WTC11 (cell line): ENCODE measurements at regions not wholly inside any gene's neighbourhood (a gene's known extent, or its start where the extent isn't known, plus 50 kb on each side); places are given as distances from the start of the nearest gene placed in this dataset.
A peak's percentile ranks its signal among the peaks of the same experiment; 100 is the strongest.

Experiments used
- ATAC-seq: fragments of 200-7000 bp; cut with Tn5 transposase; 2 replicates; pipeline ENCODE4 v1.10.0; 2021; ENCODE audit warnings: mild to moderate bottlenecking, moderate library complexity
- CTCF ChIA-PET: fragments of 300-600 bp; sonication (Branson Sonifier 250); formaldehyde crosslinking; loops from one replicate; lab custom pipeline; 2021; ENCODE audit warnings: antibody characterized with exemption; lab: Charles Lee
- POLR2A ChIA-PET: fragments of 350-600 bp; sonication (Branson Sonifier 250); formaldehyde crosslinking; loops from one replicate; lab custom pipeline; 2021; ENCODE audit warnings: antibody characterized with exemption; lab: Charles Lee
- DNase-seq: peaks from one replicate; pipeline ENCODE4 v3.0.0; 2021; ENCODE audit warnings: low spot score
- H3K27ac Mint-ChIP-seq: 2 replicates; pipeline ENCODE4 v1.8.0; 2021; ENCODE audit warnings: mixed read lengths
- H3K27me3 Mint-ChIP-seq: 2 replicates; pipeline ENCODE4 v1.8.0; 2021; ENCODE audit warnings: low read depth, mild to moderate bottlenecking, moderate library complexity, mixed read lengths
- H3K36me3 Mint-ChIP-seq: 2 replicates; pipeline ENCODE4 v1.8.0; 2021; ENCODE audit warnings: mixed read lengths
- H3K4me1 Mint-ChIP-seq: 2 replicates; pipeline ENCODE4 v1.8.0; 2022; ENCODE audit warnings: mixed read lengths
- H3K4me3 Mint-ChIP-seq: 2 replicates; pipeline ENCODE4 v1.8.0; 2021; ENCODE audit warnings: mild to moderate bottlenecking, moderate library complexity, mixed read lengths
- H3K9me3 Mint-ChIP-seq: 2 replicates; pipeline ENCODE4 v1.8.0; 2021; ENCODE audit warnings: mixed read lengths
- FOXJ3 ChIP-seq: sonication (generic); formaldehyde crosslinking; IDR thresholded peaks from 2 replicates; pipeline ENCODE4 v1.9.0; 2021; ENCODE audit warnings: missing genetic modification reagents, mild to moderate bottlenecking, borderline replicate concordance
- GRHL2 ChIP-seq: fragments of 250-450 bp; sonication (Bioruptor Pico); IDR thresholded peaks from 2 replicates; pipeline ENCODE4 v1.8.0; 2022; ENCODE audit warnings: mild to moderate bottlenecking, moderate library complexity; ENCODE audit not compliant: insufficient replicate concordance, severe bottlenecking
- JUN ChIP-seq: sonication (generic); formaldehyde crosslinking; IDR thresholded peaks from 2 replicates; pipeline ENCODE4 v1.8.0; 2023; ENCODE audit warnings: mild to moderate bottlenecking, missing genetic modification reagents
- KAT7 ChIP-seq: sonication (generic); formaldehyde crosslinking; IDR thresholded peaks from 2 replicates; pipeline ENCODE4 v1.8.1; 2023; ENCODE audit warnings: missing genetic modification reagents, mild to moderate bottlenecking, borderline replicate concordance
- NFATC4 ChIP-seq: fragments of 250-450 bp; sonication (Bioruptor Pico); IDR thresholded peaks from 2 replicates; pipeline ENCODE4 v1.9.0; 2021; ENCODE audit warnings: mild to moderate bottlenecking
- RELA ChIP-seq: sonication (generic); formaldehyde crosslinking; IDR thresholded peaks from 2 replicates; pipeline ENCODE4 v1.8.1; 2022; ENCODE audit warnings: missing genetic modification reagents, mild to moderate bottlenecking, borderline replicate concordance
- SMAD3 ChIP-seq: sonication (generic); formaldehyde crosslinking; IDR thresholded peaks from 2 replicates; pipeline ENCODE4 v1.8.0; 2022; ENCODE audit warnings: missing genetic modification reagents, mild to moderate bottlenecking, borderline replicate concordance
- SMAD4 ChIP-seq: sonication (generic); formaldehyde crosslinking; IDR thresholded peaks from 2 replicates; pipeline ENCODE4 v1.8.0; 2022; ENCODE audit warnings: mild to moderate bottlenecking, missing genetic modification reagents
- TEAD1 ChIP-seq: sonication (generic); formaldehyde crosslinking; IDR thresholded peaks from 2 replicates; pipeline ENCODE4 v1.8.0; 2022; ENCODE audit warnings: mild to moderate bottlenecking, missing genetic modification reagents
- TP53 ChIP-seq: sonication (generic); formaldehyde crosslinking; IDR thresholded peaks from 2 replicates; pipeline ENCODE4 v1.8.1; 2023; ENCODE audit warnings: mild to moderate bottlenecking, missing genetic modification reagents
- ZNF138 ChIP-seq: sonication (generic); formaldehyde crosslinking; conservative IDR thresholded peaks from 2 replicates; pipeline ENCODE4 v1.8.1; 2022; ENCODE audit warnings: mild to moderate bottlenecking, moderate library complexity, missing genetic modification reagents
- ZNF396 ChIP-seq: fragments of 250-450 bp; sonication (Bioruptor Pico); IDR thresholded peaks from 2 replicates; pipeline ENCODE4 v1.8.0; 2021; ENCODE audit warnings: mild to moderate bottlenecking, moderate library complexity, borderline replicate concordance
- ZNF671 ChIP-seq: fragments of 250-450 bp; sonication (Bioruptor Pico); IDR thresholded peaks from 2 replicates; pipeline ENCODE4 v1.8.0; 2021; ENCODE audit warnings: mild to moderate bottlenecking
- TF ChIP-seq, protein P1 (sequence below): fragments of 250-450 bp; sonication (Bioruptor Pico); IDR thresholded peaks from 2 replicates; pipeline ENCODE4 v1.9.0; 2021; ENCODE audit warnings: mild to moderate bottlenecking
- TF ChIP-seq, protein P2 (sequence below): sonication (generic); formaldehyde crosslinking; conservative IDR thresholded peaks from 2 replicates; pipeline ENCODE4 v1.8.1; 2023; ENCODE audit warnings: mild to moderate bottlenecking, low read depth, missing genetic modification reagents, moderate library complexity
- TF ChIP-seq, protein P3 (sequence below): sonication (generic); formaldehyde crosslinking; IDR thresholded peaks from 2 replicates; pipeline ENCODE4 v1.8.1; 2023; ENCODE audit warnings: mild to moderate bottlenecking, missing genetic modification reagents, moderate library complexity
- TF ChIP-seq, protein P4 (sequence below): sonication (generic); formaldehyde crosslinking; IDR thresholded peaks from 2 replicates; pipeline ENCODE4 v1.8.1; 2023; ENCODE audit warnings: mild to moderate bottlenecking, missing genetic modification reagents, borderline replicate concordance
- TF ChIP-seq, protein P5 (sequence below): fragments of 200-600 bp; IDR thresholded peaks from 2 replicates; pipeline ENCODE4 v1.8.0; 2022; ENCODE audit warnings: antibody characterized with exemption

DNA sequence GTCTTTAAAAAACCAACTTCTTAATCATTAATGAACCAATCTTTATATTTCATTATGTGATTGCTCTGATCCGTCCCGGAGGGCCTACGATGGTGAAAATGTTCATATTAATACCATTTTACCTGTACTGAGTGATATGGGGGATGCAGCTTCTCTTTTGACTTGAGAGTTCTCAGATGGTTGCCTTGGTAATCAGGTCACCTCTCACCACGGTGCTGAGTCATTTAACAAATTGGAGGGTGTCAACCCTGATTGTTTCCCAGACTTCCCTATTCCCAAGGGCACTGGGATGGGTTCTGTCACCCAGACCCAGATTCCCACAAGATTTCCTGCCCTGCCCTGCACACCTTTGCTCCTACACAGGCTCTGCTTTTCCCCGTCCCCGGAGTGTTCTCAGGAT, 128.5 kb upstream of the TMTC4 start:
- POLR2A ChIA-PET = no interaction called here
- CTCF ChIA-PET = no interaction called here
- Mint-ChIP-seq H3K27ac (no peak overlapping the region), H3K4me1 (peaks cover 29% of the 10 kb centered on the region), H3K27me3 (no peaks in the 10 kb centered on the region), H3K4me3 (no peak overlapping the region), H3K9me3 (peaks cover 11% of the 10 kb centered on the region), H3K36me3 (no peaks in the 10 kb centered on the region)
- TF ChIP-seq KAT7 (CRISPR knock-in tag) (no peak), GRHL2 (no peak), JUN (CRISPR knock-in tag) (no peak), RELA (CRISPR knock-in tag) (no peak), FOXJ3 (no peak), ZNF138 (CRISPR knock-in tag) (no peak)
- TF ChIP-seq, protein P1, sequence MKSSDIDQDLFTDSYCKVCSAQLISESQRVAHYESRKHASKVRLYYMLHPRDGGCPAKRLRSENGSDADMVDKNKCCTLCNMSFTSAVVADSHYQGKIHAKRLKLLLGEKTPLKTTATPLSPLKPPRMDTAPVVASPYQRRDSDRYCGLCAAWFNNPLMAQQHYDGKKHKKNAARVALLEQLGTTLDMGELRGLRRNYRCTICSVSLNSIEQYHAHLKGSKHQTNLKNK (CRISPR knock-in tag) = no peak
- ATAC-seq (no peak), DNase-seq (no peak)

DNA sequence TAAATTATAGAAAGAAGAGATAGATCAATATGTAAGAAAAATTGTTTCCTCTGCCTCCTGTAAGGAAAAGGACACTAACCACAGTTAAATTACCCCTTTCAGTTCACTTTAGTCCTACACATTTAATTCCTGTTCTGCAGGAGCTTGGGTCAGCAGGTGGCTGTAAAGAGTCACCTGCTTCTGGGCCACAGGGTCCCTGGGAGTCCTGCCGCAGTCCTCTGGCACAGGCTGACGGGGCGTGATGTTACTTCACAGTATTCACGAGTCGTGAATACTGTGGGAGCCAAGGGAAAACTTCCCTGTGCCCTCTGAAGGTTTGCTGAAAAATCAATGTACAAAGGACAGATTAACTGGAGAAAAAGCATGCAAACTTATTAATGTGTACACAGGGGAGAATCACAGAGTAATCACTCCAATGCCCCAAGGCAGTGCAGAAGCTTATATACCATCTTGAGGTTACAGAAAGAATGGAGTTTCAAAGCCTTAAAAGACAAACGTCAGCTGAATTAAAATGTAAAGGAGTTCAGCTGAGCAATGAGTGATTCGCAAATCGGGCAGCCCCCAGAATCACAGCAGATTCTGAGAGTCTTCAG, 125.8 kb upstream of the TMTC4 start:
- Mint-ChIP-seq H3K27ac (no peak overlapping the region), H3K27me3 (no peaks in the 10 kb centered on the region), H3K9me3 (peaks cover 29% of the 10 kb centered on the region), H3K4me3 (no peak overlapping the region), H3K36me3 (peaks cover 10% of the 10 kb centered on the region), H3K4me1 (peaks cover 41% of the 10 kb centered on the region)
- no peak for TF ChIP-seq TEAD1
- TF ChIP-seq, protein P2, sequence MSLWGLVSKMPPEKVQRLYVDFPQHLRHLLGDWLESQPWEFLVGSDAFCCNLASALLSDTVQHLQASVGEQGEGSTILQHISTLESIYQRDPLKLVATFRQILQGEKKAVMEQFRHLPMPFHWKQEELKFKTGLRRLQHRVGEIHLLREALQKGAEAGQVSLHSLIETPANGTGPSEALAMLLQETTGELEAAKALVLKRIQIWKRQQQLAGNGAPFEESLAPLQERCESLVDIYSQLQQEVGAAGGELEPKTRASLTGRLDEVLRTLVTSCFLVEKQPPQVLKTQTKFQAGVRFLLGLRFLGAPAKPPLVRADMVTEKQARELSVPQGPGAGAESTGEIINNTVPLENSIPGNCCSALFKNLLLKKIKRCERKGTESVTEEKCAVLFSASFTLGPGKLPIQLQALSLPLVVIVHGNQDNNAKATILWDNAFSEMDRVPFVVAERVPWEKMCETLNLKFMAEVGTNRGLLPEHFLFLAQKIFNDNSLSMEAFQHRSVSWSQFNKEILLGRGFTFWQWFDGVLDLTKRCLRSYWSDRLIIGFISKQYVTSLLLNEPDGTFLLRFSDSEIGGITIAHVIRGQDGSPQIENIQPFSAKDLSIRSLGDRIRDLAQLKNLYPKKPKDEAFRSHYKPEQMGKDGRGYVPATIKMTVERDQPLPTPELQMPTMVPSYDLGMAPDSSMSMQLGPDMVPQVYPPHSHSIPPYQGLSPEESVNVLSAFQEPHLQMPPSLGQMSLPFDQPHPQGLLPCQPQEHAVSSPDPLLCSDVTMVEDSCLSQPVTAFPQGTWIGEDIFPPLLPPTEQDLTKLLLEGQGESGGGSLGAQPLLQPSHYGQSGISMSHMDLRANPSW (CRISPR knock-in tag) = no peak
- DNase-seq (no peak), ATAC-seq (peak; percentile 48)
- ChIA-PET CTCF (interaction anchor here (1.1 to 1.5 kb wide), 3 partner anchors 28 to 328 kb away, joined by 3 to 5 read pairs (median 4); no protein-coding TSS in a partner anchor), POLR2A (no interaction called here)

DNA sequence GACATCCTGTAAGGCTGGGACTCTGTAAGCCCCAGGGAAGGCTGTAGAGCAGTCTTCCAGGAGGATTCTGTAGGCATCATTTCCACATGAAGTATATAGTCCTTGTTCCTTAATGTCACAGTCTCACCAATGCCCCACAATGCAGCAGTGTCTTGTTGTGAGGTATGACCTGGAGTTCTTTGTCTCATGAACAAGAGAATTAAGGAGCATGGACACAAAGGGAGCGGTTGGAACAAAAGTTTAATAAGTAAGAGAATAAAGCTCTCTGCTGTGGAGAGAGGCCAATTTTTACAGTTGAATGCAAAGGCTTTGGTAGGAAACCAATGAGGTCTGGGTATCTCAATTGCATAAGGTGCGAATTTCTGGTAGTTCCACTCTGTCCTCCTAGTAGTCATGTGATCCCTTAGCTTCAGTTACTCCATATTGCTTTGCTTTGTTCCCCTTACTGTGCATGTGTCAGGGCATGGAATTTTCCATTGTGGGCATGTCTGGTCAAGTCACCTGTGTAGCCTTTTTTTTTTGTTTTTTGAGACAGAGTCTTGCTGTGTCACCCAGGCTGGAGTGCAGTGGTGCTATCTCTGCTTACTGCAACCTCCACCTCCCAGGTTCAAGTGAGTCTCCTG, 124.3 kb upstream of the TMTC4 start:
- ChIA-PET POLR2A (no interaction called here), CTCF (no interaction called here)
- TF ChIP-seq, protein P3, sequence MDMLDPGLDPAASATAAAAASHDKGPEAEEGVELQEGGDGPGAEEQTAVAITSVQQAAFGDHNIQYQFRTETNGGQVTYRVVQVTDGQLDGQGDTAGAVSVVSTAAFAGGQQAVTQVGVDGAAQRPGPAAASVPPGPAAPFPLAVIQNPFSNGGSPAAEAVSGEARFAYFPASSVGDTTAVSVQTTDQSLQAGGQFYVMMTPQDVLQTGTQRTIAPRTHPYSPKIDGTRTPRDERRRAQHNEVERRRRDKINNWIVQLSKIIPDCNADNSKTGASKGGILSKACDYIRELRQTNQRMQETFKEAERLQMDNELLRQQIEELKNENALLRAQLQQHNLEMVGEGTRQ (CRISPR knock-in tag) = 0 out of 2 replicates have a peak, but pooled peaks have one; percentile 20
- no peak for TF ChIP-seq ZNF396 (CRISPR knock-in tag)
- H3K4me3 Mint-ChIP-seq = no peak overlapping the region
- no peaks in the 10 kb centered on the region for H3K27me3 Mint-ChIP-seq
- H3K4me1 Mint-ChIP-seq = peaks cover 41% of the 10 kb centered on the region
- H3K9me3 Mint-ChIP-seq = peaks cover 43% of the 10 kb centered on the region
- H3K27ac Mint-ChIP-seq = no peak overlapping the region
- DNase-seq = no peak
- peaks cover 23% of the 10 kb centered on the region for H3K36me3 Mint-ChIP-seq
- ATAC-seq = no peak

DNA sequence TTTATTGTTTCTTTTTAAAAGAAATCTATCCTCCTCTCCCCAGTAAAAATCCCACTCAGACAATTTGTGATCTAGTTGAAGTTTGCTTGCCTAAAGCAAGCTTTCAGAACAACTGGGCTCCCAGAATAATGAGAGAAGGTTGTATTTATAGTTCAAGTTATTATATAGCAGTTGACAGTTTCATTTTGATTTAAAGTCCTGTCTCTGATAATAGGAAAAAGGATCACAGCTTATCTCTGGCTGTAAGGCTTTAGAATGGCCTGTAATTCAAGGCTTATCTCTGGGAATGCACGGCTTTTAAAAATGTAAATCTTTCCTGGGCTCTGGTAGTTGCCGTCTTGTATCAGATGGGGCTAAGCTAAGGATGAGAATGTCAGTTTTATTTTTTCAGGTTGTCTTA, 123.3 kb upstream of the TMTC4 start:
- ATAC-seq (no peak), DNase-seq (no peak)
- no peak overlapping the region for H3K4me3 Mint-ChIP-seq
- H3K27me3 Mint-ChIP-seq = 0 out of 2 replicates have a peak, but pooled peaks cover 3% of the 10 kb centered on the region
- H3K4me1 Mint-ChIP-seq = peaks cover 41% of the 10 kb centered on the region
- ChIA-PET CTCF (no interaction called here), POLR2A (no interaction called here)
- no peak overlapping the region for H3K27ac Mint-ChIP-seq
- H3K9me3 Mint-ChIP-seq = peaks cover 46% of the 10 kb centered on the region
- H3K36me3 Mint-ChIP-seq = peaks cover 32% of the 10 kb centered on the region
- no peak for TF ChIP-seq SMAD3 (CRISPR knock-in tag)
- TF ChIP-seq TP53 (CRISPR knock-in tag) = no peak
- TF ChIP-seq ZNF671 (CRISPR knock-in tag) = no peak
- TF ChIP-seq, protein P4, sequence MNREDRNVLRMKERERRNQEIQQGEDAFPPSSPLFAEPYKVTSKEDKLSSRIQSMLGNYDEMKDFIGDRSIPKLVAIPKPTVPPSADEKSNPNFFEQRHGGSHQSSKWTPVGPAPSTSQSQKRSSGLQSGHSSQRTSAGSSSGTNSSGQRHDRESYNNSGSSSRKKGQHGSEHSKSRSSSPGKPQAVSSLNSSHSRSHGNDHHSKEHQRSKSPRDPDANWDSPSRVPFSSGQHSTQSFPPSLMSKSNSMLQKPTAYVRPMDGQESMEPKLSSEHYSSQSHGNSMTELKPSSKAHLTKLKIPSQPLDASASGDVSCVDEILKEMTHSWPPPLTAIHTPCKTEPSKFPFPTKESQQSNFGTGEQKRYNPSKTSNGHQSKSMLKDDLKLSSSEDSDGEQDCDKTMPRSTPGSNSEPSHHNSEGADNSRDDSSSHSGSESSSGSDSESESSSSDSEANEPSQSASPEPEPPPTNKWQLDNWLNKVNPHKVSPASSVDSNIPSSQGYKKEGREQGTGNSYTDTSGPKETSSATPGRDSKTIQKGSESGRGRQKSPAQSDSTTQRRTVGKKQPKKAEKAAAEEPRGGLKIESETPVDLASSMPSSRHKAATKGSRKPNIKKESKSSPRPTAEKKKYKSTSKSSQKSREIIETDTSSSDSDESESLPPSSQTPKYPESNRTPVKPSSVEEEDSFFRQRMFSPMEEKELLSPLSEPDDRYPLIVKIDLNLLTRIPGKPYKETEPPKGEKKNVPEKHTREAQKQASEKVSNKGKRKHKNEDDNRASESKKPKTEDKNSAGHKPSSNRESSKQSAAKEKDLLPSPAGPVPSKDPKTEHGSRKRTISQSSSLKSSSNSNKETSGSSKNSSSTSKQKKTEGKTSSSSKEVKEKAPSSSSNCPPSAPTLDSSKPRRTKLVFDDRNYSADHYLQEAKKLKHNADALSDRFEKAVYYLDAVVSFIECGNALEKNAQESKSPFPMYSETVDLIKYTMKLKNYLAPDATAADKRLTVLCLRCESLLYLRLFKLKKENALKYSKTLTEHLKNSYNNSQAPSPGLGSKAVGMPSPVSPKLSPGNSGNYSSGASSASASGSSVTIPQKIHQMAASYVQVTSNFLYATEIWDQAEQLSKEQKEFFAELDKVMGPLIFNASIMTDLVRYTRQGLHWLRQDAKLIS (CRISPR knock-in tag) = no peak
- TF ChIP-seq, protein P5, sequence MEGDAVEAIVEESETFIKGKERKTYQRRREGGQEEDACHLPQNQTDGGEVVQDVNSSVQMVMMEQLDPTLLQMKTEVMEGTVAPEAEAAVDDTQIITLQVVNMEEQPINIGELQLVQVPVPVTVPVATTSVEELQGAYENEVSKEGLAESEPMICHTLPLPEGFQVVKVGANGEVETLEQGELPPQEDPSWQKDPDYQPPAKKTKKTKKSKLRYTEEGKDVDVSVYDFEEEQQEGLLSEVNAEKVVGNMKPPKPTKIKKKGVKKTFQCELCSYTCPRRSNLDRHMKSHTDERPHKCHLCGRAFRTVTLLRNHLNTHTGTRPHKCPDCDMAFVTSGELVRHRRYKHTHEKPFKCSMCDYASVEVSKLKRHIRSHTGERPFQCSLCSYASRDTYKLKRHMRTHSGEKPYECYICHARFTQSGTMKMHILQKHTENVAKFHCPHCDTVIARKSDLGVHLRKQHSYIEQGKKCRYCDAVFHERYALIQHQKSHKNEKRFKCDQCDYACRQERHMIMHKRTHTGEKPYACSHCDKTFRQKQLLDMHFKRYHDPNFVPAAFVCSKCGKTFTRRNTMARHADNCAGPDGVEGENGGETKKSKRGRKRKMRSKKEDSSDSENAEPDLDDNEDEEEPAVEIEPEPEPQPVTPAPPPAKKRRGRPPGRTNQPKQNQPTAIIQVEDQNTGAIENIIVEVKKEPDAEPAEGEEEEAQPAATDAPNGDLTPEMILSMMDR = no peak
- TF ChIP-seq NFATC4 (CRISPR knock-in tag) = no peak
- no peak for TF ChIP-seq SMAD4 (CRISPR knock-in tag)
